22Rv1 (cell line): ENCODE measurements at regions not wholly inside any gene's neighbourhood (a gene's known extent, or its start where the extent isn't known, plus 50 kb on each side); places are given as distances from the start of the nearest gene placed in this dataset.

Source experiments
- CTCF ChIP-seq: fragments of 450-650 bp; IDR thresholded peaks from 2 replicates; pipeline ENCODE4 v1.5.1; 2017; ENCODE audit warnings: mild to moderate bottlenecking
- ZFX ChIP-seq: fragments of 450-650 bp; IDR thresholded peaks from 2 replicates; pipeline ENCODE4 v1.6.1; 2017; ENCODE audit warnings: antibody characterized with exemption, borderline replicate concordance

GRCh38 chr1:37398096-37398495 lies 76.3 kb upstream of the ZC3H12A start:
- TF ChIP-seq CTCF: no peak
- TF ChIP-seq ZFX: no peak
